GM21529 (cell line): ENCODE measurements at regions not wholly inside any gene's neighbourhood (a gene's known extent, or its start where the extent isn't known, plus 50 kb on each side); places are given as distances from the start of the nearest gene placed in this dataset.

ENCODE experiments used
- ATAC-seq: cut with Tn5 transposase; IDR thresholded peaks from one replicate; pipeline ENCODE4 v1.9.1; 2021; ENCODE audit not compliant: unreplicated experiment

GRCh38 chr13:72534951-72535640, 192.3 kb downstream of the MZT1 start:
- ATAC-seq: no peak

- ATAC-seq: no peak
Observed at GRCh38 chr13:72530471-72530870, 197.0 kb downstream of the MZT1 start.

- no peak for ATAC-seq
Observed at GRCh38 chr13:72527333-72527732, 200.1 kb downstream of the MZT1 start.

- no peak for ATAC-seq
Observed at GRCh38 chr13:72523593-72523992, 203.8 kb downstream of the MZT1 start.

- ATAC-seq: no peak
Observed at GRCh38 chr13:72523049-72523448, 204.4 kb downstream of the MZT1 start.

GRCh38 chr13:72521940-72522661, 205.3 kb downstream of the MZT1 start:
- ATAC-seq: no peak

GRCh38 chr13:72514146-72514545, 213.3 kb downstream of the MZT1 start:
- no peak for ATAC-seq

- no peak for ATAC-seq
Observed at GRCh38 chr13:72508392-72508791, 219.0 kb downstream of the MZT1 start.

- no peak for ATAC-seq
Observed at GRCh38 chr13:72507416-72508199, 219.8 kb downstream of the MZT1 start.

GRCh38 chr13:72506706-72507105, 220.7 kb downstream of the MZT1 start:
- no peak for ATAC-seq

GRCh38 chr13:72505376-72505775, 222.1 kb downstream of the MZT1 start:
- ATAC-seq: no peak

- no peak for ATAC-seq
Observed at GRCh38 chr13:72504131-72504841, 223.1 kb downstream of the MZT1 start.

- ATAC-seq: no peak
Observed at GRCh38 chr13:72500851-72501250, 226.6 kb downstream of the MZT1 start.

GRCh38 chr13:72495681-72496080, 231.7 kb downstream of the MZT1 start:
- ATAC-seq: no peak

GRCh38 chr13:72489751-72490150, 237.7 kb downstream of the MZT1 start:
- ATAC-seq: no peak

GRCh38 chr13:72473321-72473720, 254.1 kb downstream of the MZT1 start:
- no peak for ATAC-seq

- no peak for ATAC-seq
Observed at GRCh38 chr13:72469906-72470305, 257.5 kb downstream of the MZT1 start.

- no peak for ATAC-seq
Observed at GRCh38 chr13:72463561-72463960, 263.9 kb downstream of the MZT1 start.

- no peak for ATAC-seq
Observed at GRCh38 chr13:72462726-72463125, 264.7 kb downstream of the MZT1 start.

- no peak for ATAC-seq
Observed at GRCh38 chr13:72462166-72462565, 265.3 kb downstream of the MZT1 start.

- no peak for ATAC-seq
Observed at GRCh38 chr13:72458701-72459100, 268.7 kb downstream of the MZT1 start.
